Activated CD4-positive, alpha-beta memory T cell treated with anti-CD3 and anti-CD28 coated beads for 36 hours (primary cell): ENCODE measurements at regions not wholly inside any gene's neighbourhood (a gene's known extent, or its start where the extent isn't known, plus 50 kb on each side); places are given as distances from the start of the nearest gene placed in this dataset.

Source experiments
- CTCF ChIA-PET: fragments of 350-600 bp; sonication (Branson Sonifier 250); formaldehyde crosslinking; loops from one replicate; lab custom pipeline; 2021; ENCODE audit warnings: antibody characterized with exemption, inconsistent platforms; lab: Charles Lee
- POLR2A ChIA-PET: fragments of 350-600 bp; sonication (Branson Sonifier 250); formaldehyde crosslinking; loops from one replicate; lab custom pipeline; 2021; ENCODE audit warnings: antibody characterized with exemption; lab: Charles Lee
- DNase-seq: peaks from one replicate; pipeline ENCODE4 v3.0.0-alpha.2; 2020
- H3K27ac Mint-ChIP-seq: one replicate; pipeline ENCODE4 v1.8.0; 2021; ENCODE audit warnings: mixed read lengths
- H3K27me3 Mint-ChIP-seq: one replicate; pipeline ENCODE4 v1.8.0; 2021; ENCODE audit warnings: mixed read lengths
- H3K36me3 Mint-ChIP-seq: one replicate; pipeline ENCODE4 v1.8.0; 2021; ENCODE audit warnings: mixed read lengths
- H3K4me1 Mint-ChIP-seq: one replicate; pipeline ENCODE4 v1.8.0; 2021; ENCODE audit warnings: low read depth, mixed read lengths
- H3K4me3 Mint-ChIP-seq: one replicate; pipeline ENCODE4 v1.8.0; 2021; ENCODE audit warnings: mild to moderate bottlenecking, mixed read lengths
- H3K9me3 Mint-ChIP-seq: one replicate; pipeline ENCODE4 v1.8.0; 2021; ENCODE audit warnings: mixed read lengths
- intact Hi-C: fragments of 100-400 bp; cut with micrococcal nuclease; formaldehyde crosslinking; loops from one replicate; pipeline ENCODE4 v1.15.1; 2023

- no peak overlapping the region for H3K4me3 Mint-ChIP-seq
- POLR2A ChIA-PET = no interaction called here
- H3K4me1 Mint-ChIP-seq = peaks cover 2% of the 10 kb centered on the region
- peaks cover 18% of the 10 kb centered on the region for H3K9me3 Mint-ChIP-seq
- CTCF ChIA-PET = no interaction called here
- H3K27me3 Mint-ChIP-seq = peaks cover 32% of the 10 kb centered on the region
- H3K36me3 Mint-ChIP-seq = no peaks in the 10 kb centered on the region
- no peak for DNase-seq
- H3K27ac Mint-ChIP-seq = no peak overlapping the region
- intact Hi-C loops = no loop called here
Measured at GRCh38 chr20:58125726-58126125, 102.7 kb downstream of the ANKRD60 start.

- Mint-ChIP-seq H3K4me1 (no peaks in the 10 kb centered on the region), H3K36me3 (peaks cover 1% of the 10 kb centered on the region), H3K27me3 (peaks cover 36% of the 10 kb centered on the region), H3K4me3 (no peak overlapping the region), H3K27ac (no peak overlapping the region), H3K9me3 (peaks cover 10% of the 10 kb centered on the region)
- intact Hi-C loops = no loop called here
- CTCF ChIA-PET = interaction anchor here (1.0 to 1.2 kb wide), 2 partner anchors 31 to 62 kb away, joined by 4 read pairs; no protein-coding TSS in a partner anchor
- POLR2A ChIA-PET = no interaction called here
- DNase-seq = no peak
Measured at GRCh38 chr20:58117944-58118343, 110.5 kb downstream of the ANKRD60 start.

GRCh38 chr20:58116505-58116904 lies 111.9 kb downstream of the ANKRD60 start:
- intact Hi-C loops = no loop called here
- no peak for DNase-seq
- Mint-ChIP-seq H3K4me1 (no peaks in the 10 kb centered on the region), H3K27me3 (peaks cover 39% of the 10 kb centered on the region), H3K27ac (no peak overlapping the region), H3K36me3 (peaks cover 1% of the 10 kb centered on the region), H3K4me3 (no peak overlapping the region), H3K9me3 (peaks cover 10% of the 10 kb centered on the region)
- POLR2A ChIA-PET = no interaction called here
- CTCF ChIA-PET = no interaction called here

GRCh38 chr20:58113716-58114115 lies 114.7 kb downstream of the ANKRD60 start:
- H3K4me3 Mint-ChIP-seq = no peak overlapping the region
- CTCF ChIA-PET = no interaction called here
- peaks cover 41% of the 10 kb centered on the region for H3K27me3 Mint-ChIP-seq
- POLR2A ChIA-PET = no interaction called here
- intact Hi-C loops = no loop called here
- H3K27ac Mint-ChIP-seq = no peak overlapping the region
- peaks cover 1% of the 10 kb centered on the region for H3K36me3 Mint-ChIP-seq
- peaks cover 12% of the 10 kb centered on the region for H3K9me3 Mint-ChIP-seq
- DNase-seq = no peak
- no peaks in the 10 kb centered on the region for H3K4me1 Mint-ChIP-seq

GRCh38 chr20:58112017-58112781 lies 116.3 kb downstream of the ANKRD60 start:
- H3K4me1 Mint-ChIP-seq = no peaks in the 10 kb centered on the region
- H3K27ac Mint-ChIP-seq = no peak overlapping the region
- intact Hi-C loops = no loop called here
- DNase-seq = no peak
- H3K4me3 Mint-ChIP-seq = no peak overlapping the region
- H3K27me3 Mint-ChIP-seq = peaks cover 43% of the 10 kb centered on the region
- ChIA-PET CTCF (interaction anchor here (1.3 kb wide), 1 partner anchor 25 kb away, joined by 3 read pairs; no protein-coding TSS in a partner anchor), POLR2A (no interaction called here)
- peaks cover 7% of the 10 kb centered on the region for H3K9me3 Mint-ChIP-seq
- no peaks in the 10 kb centered on the region for H3K36me3 Mint-ChIP-seq

GRCh38 chr20:58111310-58112016 lies 117.0 kb downstream of the ANKRD60 start:
- Mint-ChIP-seq H3K4me1 (no peaks in the 10 kb centered on the region), H3K36me3 (no peaks in the 10 kb centered on the region), H3K27me3 (peaks cover 42% of the 10 kb centered on the region), H3K4me3 (no peak overlapping the region), H3K9me3 (peaks cover 7% of the 10 kb centered on the region), H3K27ac (no peak overlapping the region)
- ChIA-PET CTCF (interaction anchor here (1.3 kb wide), 1 partner anchor 24 kb away, joined by 3 read pairs; no protein-coding TSS in a partner anchor), POLR2A (no interaction called here)
- DNase-seq = no peak
- intact Hi-C loops = no loop called here

- Mint-ChIP-seq H3K9me3 (peaks cover 7% of the 10 kb centered on the region), H3K4me3 (no peak overlapping the region), H3K27ac (no peak overlapping the region), H3K36me3 (no peaks in the 10 kb centered on the region), H3K4me1 (no peaks in the 10 kb centered on the region), H3K27me3 (peaks cover 40% of the 10 kb centered on the region)
- CTCF ChIA-PET = no interaction called here
- POLR2A ChIA-PET = no interaction called here
- intact Hi-C loops = no loop called here
- no peak for DNase-seq
Measured at GRCh38 chr20:58109918-58110635, 118.4 kb downstream of the ANKRD60 start.

- no peaks in the 10 kb centered on the region for H3K36me3 Mint-ChIP-seq
- H3K9me3 Mint-ChIP-seq = peaks cover 7% of the 10 kb centered on the region
- intact Hi-C loops = no loop called here
- peaks cover 33% of the 10 kb centered on the region for H3K27me3 Mint-ChIP-seq
- ChIA-PET CTCF (no interaction called here), POLR2A (no interaction called here)
- no peak overlapping the region for H3K27ac Mint-ChIP-seq
- no peak overlapping the region for H3K4me3 Mint-ChIP-seq
- DNase-seq = no peak
- H3K4me1 Mint-ChIP-seq = no peaks in the 10 kb centered on the region
Measured at GRCh38 chr20:58109126-58109880, 119.2 kb downstream of the ANKRD60 start.

GRCh38 chr20:58107533-58107932 lies 120.9 kb downstream of the ANKRD60 start:
- POLR2A ChIA-PET = interaction anchor here (0.7 kb wide), 1 partner anchor 168 kb away, joined by 3 read pairs; no protein-coding TSS in a partner anchor
- H3K4me3 Mint-ChIP-seq = no peak overlapping the region

GRCh38 chr20:58106143-58106750 lies 122.2 kb downstream of the ANKRD60 start:
- H3K9me3 Mint-ChIP-seq = peaks cover 7% of the 10 kb centered on the region
- no peak overlapping the region for H3K4me3 Mint-ChIP-seq
- POLR2A ChIA-PET = no interaction called here
- no peak overlapping the region for H3K27ac Mint-ChIP-seq
- H3K27me3 Mint-ChIP-seq = peaks cover 19% of the 10 kb centered on the region
- no peak for DNase-seq
- no peaks in the 10 kb centered on the region for H3K4me1 Mint-ChIP-seq
- CTCF ChIA-PET = interaction anchor here (1.2 kb wide), 1 partner anchor 74 kb away, joined by 3 read pairs; no protein-coding TSS in a partner anchor
- H3K36me3 Mint-ChIP-seq = no peaks in the 10 kb centered on the region
- intact Hi-C loops = no loop called here

More at GRCh38 chr20:58107533-58107932, 120.9 kb downstream of the ANKRD60 start:
- Mint-ChIP-seq H3K27ac (no peak overlapping the region), H3K4me1 (no peaks in the 10 kb centered on the region), H3K27me3 (peaks cover 21% of the 10 kb centered on the region), H3K36me3 (no peaks in the 10 kb centered on the region), H3K9me3 (peaks cover 7% of the 10 kb centered on the region)
- DNase-seq = no peak
- intact Hi-C loops = no loop called here
- CTCF ChIA-PET = interaction anchor here (1.2 kb wide), 1 partner anchor 72 kb away, joined by 3 read pairs; no protein-coding TSS in a partner anchor

GRCh38 chr20:58103961-58104360 lies 124.5 kb downstream of the ANKRD60 start:
- no peak overlapping the region for H3K4me3 Mint-ChIP-seq
- no peaks in the 10 kb centered on the region for H3K36me3 Mint-ChIP-seq
- intact Hi-C loops = no loop called here
- no peaks in the 10 kb centered on the region for H3K4me1 Mint-ChIP-seq
- ChIA-PET CTCF (interaction anchor here (1.0 kb wide), 1 partner anchor 16 kb away, joined by 3 read pairs; no protein-coding TSS in a partner anchor), POLR2A (no interaction called here)
- H3K27me3 Mint-ChIP-seq = peaks cover 19% of the 10 kb centered on the region
- H3K27ac Mint-ChIP-seq = no peak overlapping the region
- no peak for DNase-seq
- no peaks in the 10 kb centered on the region for H3K9me3 Mint-ChIP-seq
